DND-41 (cell line): ENCODE measurements at regions not wholly inside any gene's neighbourhood (a gene's known extent, or its start where the extent isn't known, plus 50 kb on each side); places are given as distances from the start of the nearest gene placed in this dataset.

Experiments
- ATAC-seq: fragments of 200-7000 bp; cut with Tn5 transposase; 3 replicates; pipeline ENCODE4 v1.9.1; 2021; ENCODE audit warnings: low read depth; ENCODE audit not compliant: insufficient read depth
- DNase-seq: peaks from one replicate; pipeline ENCODE4 v3.0.0-alpha.2; 2020
- H2AFZ ChIP-seq: 2 replicates; pipeline ENCODE4 v1.6.0; 2012; ENCODE audit warnings: low read depth, low read length
- H3K27ac ChIP-seq: 2 replicates; pipeline ENCODE4 v1.5.1; 2012; ENCODE audit warnings: low read length, inconsistent platforms
- H3K27me3 ChIP-seq: fragments of 200-600 bp; sonication (generic); 2 replicates; pipeline ENCODE4 v1.6.0; 2012; ENCODE audit warnings: low read length, mild to moderate bottlenecking, inconsistent platforms; ENCODE audit not compliant: insufficient read depth, poor library complexity
- H3K36me3 ChIP-seq: 2 replicates; pipeline ENCODE4 v1.5.1; 2012; ENCODE audit warnings: low read length, inconsistent platforms; ENCODE audit not compliant: insufficient read depth
- H3K4me1 ChIP-seq: 2 replicates; pipeline ENCODE4 v1.5.1; 2012; ENCODE audit warnings: mild to moderate bottlenecking, low read length; ENCODE audit not compliant: insufficient read depth
- H3K4me2 ChIP-seq: 2 replicates; pipeline ENCODE4 v1.6.0; 2012; ENCODE audit warnings: mild to moderate bottlenecking, moderate library complexity, low read length, inconsistent platforms; ENCODE audit not compliant: insufficient read depth
- H3K4me3 ChIP-seq, 2 experiments: fragments of 200-600 bp in 1 of 2; shearing (Covaris generic) in 1 of 2; 2 replicates each; pipeline ENCODE4 v1.5.1; 2012 to 2016; ENCODE audit warnings: inconsistent platforms in 2 of 2, low read length in 2 of 2, mild to moderate bottlenecking in 2 of 2, low read depth in 1 of 2, moderate library complexity in 1 of 2
- H3K79me2 ChIP-seq: 2 replicates; pipeline ENCODE4 v1.6.0; 2012; ENCODE audit warnings: low read length, inconsistent platforms; ENCODE audit not compliant: insufficient read depth
- H3K9ac ChIP-seq: 2 replicates; pipeline ENCODE4 v1.6.0; 2012; ENCODE audit warnings: low read depth, mild to moderate bottlenecking, inconsistent platforms, low read length, moderate library complexity
- H3K9me3 ChIP-seq: 2 replicates; pipeline ENCODE4 v1.5.1; 2012; ENCODE audit warnings: low read length, moderate library complexity, mild to moderate bottlenecking, inconsistent platforms; ENCODE audit not compliant: insufficient read depth, severe bottlenecking
- H4K20me1 ChIP-seq: 2 replicates; pipeline ENCODE4 v1.6.0; 2012; ENCODE audit warnings: low read length; ENCODE audit not compliant: insufficient read depth
- EZH2 ChIP-seq: IDR thresholded peaks from 3 replicates; pipeline ENCODE4 v1.6.1; 2012; ENCODE audit warnings: borderline replicate concordance, low read depth, mild to moderate bottlenecking, moderate library complexity, low read length, inconsistent platforms; ENCODE audit not compliant: severe bottlenecking
- TF ChIP-seq, protein P1 (sequence below): IDR thresholded peaks from 2 replicates; pipeline ENCODE4 v1.5.1; 2012; ENCODE audit warnings: borderline replicate concordance, low read length, moderate library complexity, mild to moderate bottlenecking; ENCODE audit not compliant: poor library complexity, severe bottlenecking; ENCODE audit errors: extremely low read depth

DNA sequence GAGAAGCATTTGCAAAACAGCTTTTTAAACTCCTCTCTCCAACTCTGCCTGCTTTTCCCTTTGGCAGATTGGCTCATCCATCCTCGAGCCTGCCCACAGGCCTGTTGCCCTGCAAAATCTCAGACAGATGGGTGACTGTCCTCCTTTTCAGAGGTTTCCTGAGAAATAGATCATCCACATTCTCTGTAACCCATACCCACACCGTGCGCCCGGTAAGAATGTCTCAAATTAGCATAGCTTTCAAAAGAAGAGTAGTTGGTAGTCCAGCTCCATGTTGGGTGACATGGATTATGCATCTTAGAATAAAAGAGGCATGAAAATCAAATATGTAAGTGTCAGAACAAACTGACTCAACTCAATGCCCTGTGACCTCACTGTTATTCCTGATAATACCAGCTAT, 457.9 kb downstream of the TSN start:
- ATAC-seq, result no peak
- Histone ChIP-seq H2AFZ (no peak overlapping the region), H3K4me2 (no peak overlapping the region), H3K9ac (no peak overlapping the region), H3K27ac (no peak overlapping the region), H3K4me3 (no peak overlapping the region), H3K79me2 (no peaks in the 10 kb centered on the region), H3K4me1 (no peaks in the 10 kb centered on the region), H3K36me3 (no peaks in the 10 kb centered on the region), H4K20me1 (no peaks in the 10 kb centered on the region), H3K9me3 (no peaks in the 10 kb centered on the region), H3K27me3 (peaks cover 2% of the 10 kb centered on the region)
- DNase-seq, result no peak
- TF ChIP-seq, protein P1, sequence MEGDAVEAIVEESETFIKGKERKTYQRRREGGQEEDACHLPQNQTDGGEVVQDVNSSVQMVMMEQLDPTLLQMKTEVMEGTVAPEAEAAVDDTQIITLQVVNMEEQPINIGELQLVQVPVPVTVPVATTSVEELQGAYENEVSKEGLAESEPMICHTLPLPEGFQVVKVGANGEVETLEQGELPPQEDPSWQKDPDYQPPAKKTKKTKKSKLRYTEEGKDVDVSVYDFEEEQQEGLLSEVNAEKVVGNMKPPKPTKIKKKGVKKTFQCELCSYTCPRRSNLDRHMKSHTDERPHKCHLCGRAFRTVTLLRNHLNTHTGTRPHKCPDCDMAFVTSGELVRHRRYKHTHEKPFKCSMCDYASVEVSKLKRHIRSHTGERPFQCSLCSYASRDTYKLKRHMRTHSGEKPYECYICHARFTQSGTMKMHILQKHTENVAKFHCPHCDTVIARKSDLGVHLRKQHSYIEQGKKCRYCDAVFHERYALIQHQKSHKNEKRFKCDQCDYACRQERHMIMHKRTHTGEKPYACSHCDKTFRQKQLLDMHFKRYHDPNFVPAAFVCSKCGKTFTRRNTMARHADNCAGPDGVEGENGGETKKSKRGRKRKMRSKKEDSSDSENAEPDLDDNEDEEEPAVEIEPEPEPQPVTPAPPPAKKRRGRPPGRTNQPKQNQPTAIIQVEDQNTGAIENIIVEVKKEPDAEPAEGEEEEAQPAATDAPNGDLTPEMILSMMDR, result no peak
- no peak for TF ChIP-seq EZH2

DNA sequence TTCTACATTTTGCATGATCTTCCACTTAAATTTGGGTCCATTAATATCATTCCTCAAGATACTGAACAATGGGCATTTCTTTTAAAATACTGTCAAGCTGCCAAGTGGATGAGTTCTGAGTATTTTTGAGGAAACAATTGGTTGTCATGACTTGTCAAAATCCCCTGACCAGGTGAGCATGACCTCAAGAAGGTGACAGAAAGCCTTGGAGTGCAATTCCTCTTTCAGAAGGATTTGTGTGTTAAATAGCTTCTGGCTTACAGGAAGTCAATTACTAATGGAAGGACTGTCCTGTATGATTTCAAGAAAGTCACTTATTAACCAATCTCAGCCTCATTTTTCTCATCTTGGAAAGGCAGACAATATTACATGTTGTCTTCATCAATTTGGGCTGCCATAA, 460.6 kb downstream of the TSN start:
- Histone ChIP-seq H3K36me3 (no peaks in the 10 kb centered on the region), H3K4me3 (no peak overlapping the region), H3K27me3 (peaks cover 2% of the 10 kb centered on the region), H3K4me1 (no peaks in the 10 kb centered on the region), H4K20me1 (no peaks in the 10 kb centered on the region), H3K27ac (no peak overlapping the region), H3K79me2 (no peaks in the 10 kb centered on the region), H3K9me3 (no peaks in the 10 kb centered on the region), H3K4me2 (no peak overlapping the region), H2AFZ (no peak overlapping the region), H3K9ac (no peak overlapping the region)
- no peak for TF ChIP-seq EZH2
- TF ChIP-seq, protein P1, result no peak
- no peak for DNase-seq
- no peak for ATAC-seq

DNA sequence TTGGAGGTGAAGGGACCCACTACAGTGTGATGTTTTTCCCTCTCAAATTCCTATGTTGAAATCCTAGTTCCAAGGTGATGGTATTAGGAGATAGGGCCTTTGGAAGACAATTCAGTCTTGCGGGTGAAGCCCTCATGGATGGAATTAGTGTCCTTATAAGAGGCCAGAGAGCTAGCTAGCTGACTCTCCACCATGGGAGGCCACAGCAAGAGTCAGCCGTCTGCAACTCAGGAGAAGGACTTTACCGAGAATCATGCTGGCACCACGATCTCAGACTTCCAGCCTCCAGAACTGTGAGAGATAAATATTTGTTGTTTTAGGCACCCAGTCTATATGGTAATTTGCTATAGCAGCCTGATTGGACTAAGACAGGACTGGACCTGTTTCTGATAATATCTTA, 461.4 kb downstream of the TSN start:
- Histone ChIP-seq H3K4me2 (no peak overlapping the region), H3K36me3 (no peaks in the 10 kb centered on the region), H3K4me1 (no peaks in the 10 kb centered on the region), H3K27me3 (peaks cover 2% of the 10 kb centered on the region), H3K27ac (no peak overlapping the region), H3K79me2 (no peaks in the 10 kb centered on the region), H2AFZ (no peak overlapping the region), H4K20me1 (no peaks in the 10 kb centered on the region), H3K9me3 (no peaks in the 10 kb centered on the region), H3K9ac (no peak overlapping the region), H3K4me3 (no peak overlapping the region)
- TF ChIP-seq EZH2, result no peak
- TF ChIP-seq, protein P1, result no peak
- ATAC-seq, result no peak
- DNase-seq, result no peak

DNA sequence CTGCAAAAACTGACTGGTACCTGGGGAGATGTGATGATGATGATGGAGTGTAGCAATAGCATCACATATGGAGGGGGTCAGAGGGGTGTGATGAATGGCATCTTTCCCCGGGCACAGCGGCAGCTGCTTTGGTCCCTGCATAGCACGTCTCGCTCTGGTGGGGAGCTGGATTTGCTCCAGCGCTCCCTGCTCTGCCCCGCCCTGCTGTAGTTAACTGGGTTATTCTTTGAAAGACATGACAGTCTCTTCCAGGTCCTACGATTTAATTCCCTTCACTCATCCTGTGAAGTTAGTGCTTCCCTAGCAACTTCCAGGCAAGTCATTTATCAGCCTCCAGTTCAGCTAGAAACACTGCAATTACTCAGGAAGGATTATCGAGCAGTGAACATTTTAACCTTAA, 463.1 kb downstream of the TSN start:
- H3K4me3 ChIP-seq, result no peak overlapping the region
- H3K4me1 ChIP-seq, result no peaks in the 10 kb centered on the region
- no peak for DNase-seq
- no peak overlapping the region for H3K27ac ChIP-seq
- ATAC-seq, result no peak
- H3K36me3 ChIP-seq, result no peaks in the 10 kb centered on the region
- H3K79me2 ChIP-seq, result no peaks in the 10 kb centered on the region
- H3K27me3 ChIP-seq, result peaks cover 2% of the 10 kb centered on the region
- no peak overlapping the region for H2AFZ ChIP-seq
- H3K9me3 ChIP-seq, result no peaks in the 10 kb centered on the region
- no peak overlapping the region for H3K9ac ChIP-seq
- no peak for TF ChIP-seq EZH2
- TF ChIP-seq, protein P1, result no peak
- H3K4me2 ChIP-seq, result no peak overlapping the region
- no peaks in the 10 kb centered on the region for H4K20me1 ChIP-seq
